B cell (primary cell): ENCODE measurements at regions not wholly inside any gene's neighbourhood (a gene's known extent, or its start where the extent isn't known, plus 50 kb on each side); places are given as distances from the start of the nearest gene placed in this dataset.
A peak's percentile ranks its signal among the peaks of the same experiment; 100 is the strongest.

ENCODE experiments used
- ATAC-seq: fragments of 200-7000 bp; cut with Tn5 transposase; one replicate; pipeline ENCODE4 v1.10.0; 2021; ENCODE audit warnings: low read depth, mild to moderate bottlenecking, moderate number of reproducible peaks, moderate library complexity
- CTCF ChIA-PET: fragments of 350-600 bp; sonication (Branson Sonifier 250); formaldehyde crosslinking; loops from one replicate; lab custom pipeline; 2021; ENCODE audit warnings: antibody characterized with exemption, inconsistent platforms; lab: Charles Lee
- POLR2A ChIA-PET: fragments of 350-600 bp; sonication (Branson Sonifier 250); formaldehyde crosslinking; loops from one replicate; lab custom pipeline; 2021; ENCODE audit warnings: antibody characterized with exemption; lab: Charles Lee
- DNase-seq: peaks from one replicate; pipeline ENCODE4 v3.0.0; 2013
- H2AFZ ChIP-seq: 2 replicates; pipeline ENCODE4 v1.6.1; 2012; ENCODE audit warnings: mild to moderate bottlenecking, low read depth, low read length; ENCODE audit not compliant: insufficient read depth, poor library complexity, severe bottlenecking
- H3K27ac ChIP-seq, 2 donors: 1 replicate in 1 of 2; 2 replicates in 1 of 2; pipeline ENCODE4 v1.5.1; 2012 to 2013; ENCODE audit warnings: low read length in 2 of 2, mild to moderate bottlenecking in 2 of 2, moderate library complexity in 1 of 2
- H3K27me3 ChIP-seq, 4 experiments: fragments of 200-600 bp in 1 of 4; sonication (generic) in 1 of 4; replicated peaks in 1 of 4; 1 replicate in 2 of 4; 2 replicates in 2 of 4; pipeline versions ENCODE4 v1.6.1 to v1.7.0; 2013 to 2016; ENCODE audit warnings: low read length in 3 of 4, mild to moderate bottlenecking in 2 of 4, mixed read lengths in 1 of 4, moderate library complexity in 1 of 4; ENCODE audit not compliant: insufficient read depth in 4 of 4, control insufficient read depth in 3 of 4; ENCODE audit errors: control extremely low read depth in 1 of 4
- H3K36me3 ChIP-seq, 2 experiments: replicated peaks in 1 of 2; 1 replicate in 1 of 2; 2 replicates in 1 of 2; pipeline versions ENCODE4 v1.6.1 to v1.7.1; 2013; ENCODE audit warnings: low read length in 1 of 2; ENCODE audit not compliant: insufficient read depth in 2 of 2, control insufficient read depth in 1 of 2; ENCODE audit errors: control extremely low read depth in 1 of 2, extremely low read depth in 1 of 2
- H3K4me1 ChIP-seq, 2 donors: fragments of 200-600 bp in 1 of 2; sonication (generic) in 1 of 2; 1 replicate in 1 of 2; 2 replicates in 1 of 2; pipeline versions ENCODE4 v1.5.1 to v1.6.1; 2013 to 2017; ENCODE audit warnings: low read length in 2 of 2; ENCODE audit not compliant: control insufficient read depth in 2 of 2, insufficient read depth in 2 of 2
- H3K4me2 ChIP-seq: replicated peaks from 2 replicates; pipeline ENCODE3; 2012; ENCODE audit warnings: mild to moderate bottlenecking, low read depth, low read length; ENCODE audit not compliant: poor library complexity, severe bottlenecking
- H3K4me3 ChIP-seq, 5 experiments: fragments of 200-600 bp in 1 of 5; sonication (generic) in 1 of 5; 1 replicate in 3 of 5; 2 replicates in 2 of 5; pipeline versions ENCODE4 v1.5.1 to v1.7.0; 2011 to 2016; ENCODE audit warnings: low read length in 4 of 5, mild to moderate bottlenecking in 4 of 5, low read depth in 2 of 5, control low read depth in 1 of 5, moderate library complexity in 1 of 5; ENCODE audit not compliant: insufficient read depth in 1 of 5; ENCODE audit errors: control extremely low read depth in 1 of 5, extremely low read depth in 1 of 5
- H3K79me2 ChIP-seq: fragments of 200-600 bp; sonication (generic); one replicate; pipeline ENCODE4 v1.6.0; 2016; ENCODE audit warnings: low read length; ENCODE audit not compliant: control insufficient read depth, insufficient read depth
- H3K9ac ChIP-seq: fragments of 200-600 bp; sonication (generic); 2 replicates; pipeline ENCODE4 v1.6.1; 2017; ENCODE audit warnings: mild to moderate bottlenecking, low read length, moderate library complexity
- H3K9me3 ChIP-seq, 3 donors: one replicate each; pipeline versions ENCODE4 v1.6.1 to v1.7.1; 2013; ENCODE audit warnings: low read length in 2 of 3; ENCODE audit not compliant: control insufficient read depth in 2 of 3, insufficient read depth in 1 of 3; ENCODE audit errors: control extremely low read depth in 1 of 3
- H4K20me1 ChIP-seq: 2 replicates; pipeline ENCODE4 v1.6.0; 2012; ENCODE audit warnings: mild to moderate bottlenecking, low read length; ENCODE audit not compliant: insufficient read depth, control insufficient read depth, poor library complexity, severe bottlenecking
- H3K27ac Mint-ChIP-seq: one replicate; pipeline ENCODE4 v1.8.0; 2021; ENCODE audit warnings: mixed read lengths
- H3K27me3 Mint-ChIP-seq: one replicate; pipeline ENCODE4 v1.8.0; 2021; ENCODE audit warnings: mixed read lengths
- H3K4me1 Mint-ChIP-seq: one replicate; pipeline ENCODE4 v1.8.0; 2021; ENCODE audit warnings: mixed read lengths
- H3K4me3 Mint-ChIP-seq: one replicate; pipeline ENCODE4 v1.8.0; 2021; ENCODE audit warnings: mixed read lengths
- H3K9me3 Mint-ChIP-seq: one replicate; pipeline ENCODE4 v1.8.0; 2022; ENCODE audit warnings: mixed read lengths; ENCODE audit not compliant: insufficient read depth
- CTCF ChIP-seq: fragments of 200-600 bp; IDR thresholded peaks from one replicate; pipeline ENCODE4 v1.8.0; 2022; ENCODE audit warnings: antibody characterized with exemption, mild to moderate bottlenecking
- EZH2 ChIP-seq: IDR thresholded peaks from 2 replicates; pipeline ENCODE4 v1.6.1; 2012; ENCODE audit warnings: borderline replicate concordance, low read depth, mild to moderate bottlenecking, moderate library complexity, low read length; ENCODE audit not compliant: insufficient read depth, poor library complexity, severe bottlenecking
- WGBS: methylation state at CpG from one replicate; pipeline ENCODE4 v1.1.5; 2013; ENCODE audit warnings: missing lambda C conversion rate; ENCODE audit not compliant: insufficient coverage; 5-methylcytosine and 5-hydroxymethylcytosine counted together
- intact Hi-C: fragments of 100-400 bp; cut with micrococcal nuclease; formaldehyde crosslinking; loops from one replicate; pipeline ENCODE4 v1.10.0; 2022

- H3K4me3 ChIP-seq, result no peak overlapping the region
- H3K9me3 ChIP-seq, result peaks cover 0 to 5% (median 1%) of the 10 kb centered on the region in 3 donors
- H3K4me2 ChIP-seq, result no peak overlapping the region
- DNase-seq (no peak), ATAC-seq (no peak)
- POLR2A ChIA-PET, result no interaction called here
- H3K27me3 ChIP-seq, result no peaks in the 10 kb centered on the region
- H3K4me3 Mint-ChIP-seq, result no peak overlapping the region
- H4K20me1 ChIP-seq, result no peaks in the 10 kb centered on the region
- intact Hi-C loops, result no loop called here
- TF ChIP-seq CTCF (no peak), EZH2 (no peak)
- H3K27ac Mint-ChIP-seq, result peak overlapping the region; percentile 32
- no peaks in the 10 kb centered on the region for H3K4me1 ChIP-seq
- H3K79me2 ChIP-seq, result no peaks in the 10 kb centered on the region
- CTCF ChIA-PET, result no interaction called here
- no peak overlapping the region for H3K27ac ChIP-seq
- no peaks in the 10 kb centered on the region for H3K36me3 ChIP-seq
- no peaks in the 10 kb centered on the region for H3K27me3 Mint-ChIP-seq
- H3K9ac ChIP-seq, result no peak overlapping the region
- H2AFZ ChIP-seq, result no peak overlapping the region
- H3K4me1 Mint-ChIP-seq, result no peaks in the 10 kb centered on the region
- no peaks in the 10 kb centered on the region for H3K9me3 Mint-ChIP-seq
These were observed 85.6 kb downstream of the ZNF486 start for GRCh38 chr19:20252613-20253012.

- Histone ChIP-seq H3K9me3 (peaks cover 0 to under 1% (median 0%) of the 10 kb centered on the region in 3 donors), H3K9ac (no peak overlapping the region), H2AFZ (no peak overlapping the region), H3K36me3 (no peaks in the 10 kb centered on the region), H3K4me1 (no peaks in the 10 kb centered on the region), H3K4me3 (no peak overlapping the region), H3K79me2 (no peaks in the 10 kb centered on the region), H3K27me3 (no peaks in the 10 kb centered on the region), H3K27ac (no peak overlapping the region), H3K4me2 (no peak overlapping the region), H4K20me1 (no peaks in the 10 kb centered on the region)
- CTCF ChIA-PET, result no interaction called here
- ATAC-seq (no peak), DNase-seq (no peak)
- H3K9me3 Mint-ChIP-seq, result no peaks in the 10 kb centered on the region
- POLR2A ChIA-PET, result no interaction called here
- intact Hi-C loops, result no loop called here
- TF ChIP-seq CTCF, result no peak
- TF ChIP-seq EZH2, result no peak
- H3K4me3 Mint-ChIP-seq, result no peak overlapping the region
- no peaks in the 10 kb centered on the region for H3K4me1 Mint-ChIP-seq
- H3K27me3 Mint-ChIP-seq, result no peaks in the 10 kb centered on the region
- H3K27ac Mint-ChIP-seq, result no peak overlapping the region
- no CpG with 5 or more reads among the region's 6 CpGs for WGBS
These were observed 83.6 kb downstream of the ZNF486 start for GRCh38 chr19:20250627-20251026.
